GM19455 (cell line): ENCODE measurements at regions not wholly inside any gene's neighbourhood (a gene's known extent, or its start where the extent isn't known, plus 50 kb on each side); places are given as distances from the start of the nearest gene placed in this dataset.

Experiments used
- ATAC-seq: cut with Tn5 transposase; IDR thresholded peaks from one replicate; pipeline ENCODE4 v1.9.1; 2021; ENCODE audit not compliant: unreplicated experiment

DNA sequence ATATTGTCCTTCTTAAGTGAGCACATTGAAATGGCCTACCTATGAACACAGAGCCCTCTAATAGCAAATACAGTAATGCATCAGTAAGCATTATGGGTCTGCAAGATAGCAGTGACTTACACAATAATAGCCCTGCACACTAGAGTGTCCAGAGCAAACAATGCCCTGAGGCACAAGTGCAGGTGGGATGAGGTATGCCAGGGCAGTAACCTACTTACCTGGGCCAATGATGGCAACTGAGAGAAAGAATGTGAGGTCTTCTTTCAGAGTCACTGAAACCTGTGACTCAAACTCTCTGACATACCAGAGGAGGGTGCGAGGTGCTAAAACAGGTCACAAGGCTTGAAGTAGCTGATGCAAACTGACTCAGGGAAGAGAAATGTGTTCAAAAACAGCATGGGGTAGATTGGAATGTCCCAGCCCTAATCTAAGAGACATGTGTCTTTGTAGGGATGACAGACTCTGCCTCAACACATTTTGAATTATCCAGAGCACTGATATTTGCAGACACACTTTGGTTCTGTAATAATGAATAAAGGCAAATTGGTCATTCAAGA is 168.5 kb upstream of the RUNX1 start:
- ATAC-seq, result no peak

DNA sequence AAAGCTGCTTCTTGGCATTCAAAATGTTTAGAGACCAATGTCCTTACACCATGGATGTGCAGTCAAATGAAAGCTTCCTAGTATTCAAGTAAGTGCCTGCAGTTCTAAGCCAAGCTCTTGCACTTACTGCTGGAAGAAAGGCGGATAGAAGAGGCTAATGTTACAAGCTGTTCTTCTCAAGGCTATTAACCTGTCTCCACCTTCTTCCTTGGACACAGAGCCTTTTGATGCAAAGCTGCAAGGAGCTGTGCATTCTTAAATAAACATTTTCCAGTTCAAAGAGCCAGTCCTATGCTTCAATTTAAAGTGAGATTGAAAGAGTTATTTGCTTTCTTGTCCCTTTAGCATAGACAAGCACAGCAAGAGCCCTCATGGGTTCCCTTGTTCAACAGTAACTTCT is 167.9 kb upstream of the RUNX1 start:
- no peak for ATAC-seq

DNA sequence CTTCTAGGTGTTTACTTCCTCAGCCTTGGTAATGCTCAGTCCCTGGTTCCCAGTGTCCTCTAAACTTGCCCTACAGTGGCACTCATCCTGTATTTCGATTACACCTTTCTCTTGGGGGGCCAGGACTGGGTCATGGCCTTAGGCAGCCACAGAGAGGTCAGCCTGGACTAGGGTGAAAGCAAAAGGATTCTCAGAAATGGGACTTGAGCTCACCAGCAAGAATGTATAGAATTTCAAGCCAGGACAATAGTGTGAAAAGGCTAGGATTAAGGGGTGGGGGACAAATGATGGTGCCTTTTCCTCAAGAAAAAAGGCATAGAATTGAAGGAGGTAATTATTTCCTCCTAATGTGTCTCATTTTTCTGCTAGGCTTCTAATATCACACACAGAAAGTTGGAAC is 166.8 kb upstream of the RUNX1 start:
- no peak for ATAC-seq

DNA sequence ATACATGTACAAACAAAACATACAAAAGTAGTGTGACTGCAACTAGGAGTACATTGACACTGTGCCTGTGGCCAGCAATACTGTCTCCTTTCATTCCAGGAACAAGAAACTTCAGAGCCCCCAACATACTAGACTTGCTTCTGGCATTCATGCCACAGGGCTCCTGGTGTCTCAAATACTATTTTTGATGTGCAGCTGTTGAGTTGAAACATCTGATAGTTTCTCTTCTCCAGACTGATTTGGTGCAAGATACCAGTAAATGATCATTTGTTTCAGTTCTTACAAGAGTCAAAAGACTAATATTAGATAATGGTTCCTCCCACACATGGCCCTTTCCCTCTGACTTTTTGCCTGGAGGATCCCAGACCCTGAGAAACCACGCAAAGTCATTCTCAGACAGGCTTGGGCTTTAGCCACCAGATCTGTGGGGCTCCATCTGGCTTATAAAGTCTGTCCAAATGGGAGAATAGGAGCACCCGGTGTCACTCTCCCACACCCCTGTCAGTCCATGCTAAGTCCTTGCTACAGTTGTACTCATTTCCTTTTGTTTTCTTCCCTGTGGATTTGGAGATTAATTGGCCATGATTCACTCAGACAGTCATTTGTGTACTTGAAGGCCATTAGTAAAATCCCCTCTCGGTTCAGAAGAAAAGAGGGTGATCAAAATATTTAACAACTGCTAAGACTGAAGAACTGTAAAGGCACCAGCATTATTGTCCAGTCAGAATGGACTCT is 163.5 kb upstream of the RUNX1 start:
- ATAC-seq, result no peak

DNA sequence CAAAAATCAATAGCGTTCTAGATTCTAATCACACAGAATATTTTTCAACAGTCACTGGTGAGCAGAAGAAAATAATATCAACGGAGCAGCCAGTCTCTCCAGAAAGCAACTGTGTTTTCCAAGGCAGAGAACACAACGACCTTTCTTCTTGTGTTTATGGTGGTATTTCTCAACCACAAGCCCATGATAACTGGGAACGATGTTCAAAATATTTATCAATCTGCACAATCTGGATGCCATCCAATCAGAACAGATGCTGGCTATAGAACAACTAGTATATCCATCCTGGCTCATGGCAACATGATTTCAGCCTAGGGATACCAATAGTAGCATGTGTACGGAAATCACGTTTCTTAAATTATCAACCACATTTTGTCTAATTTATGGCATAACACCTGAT is 162.7 kb upstream of the RUNX1 start:
- ATAC-seq, result no peak

DNA sequence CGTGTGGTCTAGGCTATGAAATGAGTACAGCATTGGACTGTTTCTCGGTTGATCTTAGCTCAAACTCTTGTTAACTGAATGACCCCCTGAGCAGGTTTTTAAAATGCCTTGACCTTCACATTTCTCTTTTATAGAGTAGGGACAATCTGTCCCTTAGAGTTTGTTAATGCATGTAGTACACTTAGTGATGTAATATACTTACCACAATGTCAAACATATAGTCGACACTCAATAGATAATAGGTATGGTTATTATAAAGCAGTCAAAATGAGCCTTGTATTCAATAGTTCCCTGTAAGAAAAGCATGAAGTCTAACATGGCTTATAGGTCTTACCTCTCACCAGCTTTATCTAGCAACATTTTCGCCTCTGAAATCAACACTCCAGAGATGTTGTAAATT is 161.0 kb upstream of the RUNX1 start:
- no peak for ATAC-seq

DNA sequence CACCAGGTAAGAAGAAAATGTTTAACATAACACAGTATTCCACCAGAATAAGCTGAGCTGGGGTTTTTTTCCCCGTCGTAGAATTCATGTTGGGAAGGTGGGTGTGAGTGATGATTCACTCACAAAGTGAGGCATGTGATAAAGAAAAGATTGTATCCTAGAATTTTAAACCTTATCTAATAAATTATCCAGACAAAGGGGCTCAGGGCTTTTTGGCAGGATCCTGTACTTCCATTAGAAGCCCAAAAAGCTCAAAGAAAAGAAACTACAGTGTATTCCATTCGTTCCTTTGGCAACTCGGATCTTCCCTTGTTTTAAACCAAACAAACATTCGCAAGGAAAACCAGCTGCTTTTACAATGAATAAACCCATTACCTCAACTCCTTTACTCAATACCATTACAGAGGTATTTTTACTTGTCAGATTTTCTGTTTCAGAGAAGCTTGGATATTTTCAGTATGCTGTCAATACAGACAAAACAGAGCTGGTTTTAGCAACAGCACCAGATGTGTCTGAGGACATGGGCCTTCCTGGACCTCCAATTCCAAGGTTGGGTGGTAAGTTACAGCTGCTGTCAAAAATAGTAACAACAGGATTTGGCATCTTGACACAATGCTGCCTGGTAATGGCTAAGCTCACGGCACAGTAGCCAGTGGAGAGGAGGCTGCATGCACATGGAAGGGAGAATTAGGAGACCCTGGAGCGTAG is 159.9 kb upstream of the RUNX1 start:
- ATAC-seq, result no peak

DNA sequence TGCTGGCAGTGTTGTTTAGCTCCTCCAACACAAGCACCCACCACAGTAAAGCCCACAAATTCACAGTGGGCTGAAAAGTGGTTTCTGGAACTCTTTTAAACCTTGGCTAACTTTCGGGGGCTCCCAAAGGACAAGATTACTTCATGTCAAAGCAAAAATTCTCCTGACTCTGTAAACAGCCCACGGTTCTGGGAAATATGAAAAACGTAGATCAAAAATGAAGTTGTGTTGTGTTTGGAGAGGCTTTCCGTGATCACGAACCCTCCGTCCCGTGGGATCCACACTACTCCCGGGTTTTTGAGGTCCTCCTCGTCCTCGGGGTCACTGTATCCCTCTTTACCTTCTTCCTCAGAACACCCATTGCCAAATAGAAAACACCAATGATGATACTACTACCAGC is 159.0 kb upstream of the RUNX1 start:
- ATAC-seq, result no peak

DNA sequence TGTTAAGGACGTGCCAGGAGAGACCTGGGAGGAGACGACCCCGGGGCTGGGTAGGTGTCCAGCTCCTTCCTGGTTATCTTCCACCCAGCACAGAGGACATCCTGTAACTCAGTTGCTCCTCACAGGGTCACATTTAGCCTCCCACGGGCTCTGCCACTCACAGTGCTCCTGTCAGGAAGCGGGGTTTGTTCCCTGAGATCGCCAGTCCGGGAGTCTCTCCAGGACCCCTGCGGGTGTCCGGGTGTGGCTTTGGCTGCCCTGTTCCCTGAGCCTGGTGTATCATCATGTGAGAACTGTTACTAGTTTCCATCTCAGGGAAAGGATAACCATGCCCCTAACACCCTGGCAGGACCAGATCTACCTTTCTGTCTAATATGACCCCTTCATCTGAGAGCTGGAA is 158.2 kb upstream of the RUNX1 start:
- no peak for ATAC-seq

DNA sequence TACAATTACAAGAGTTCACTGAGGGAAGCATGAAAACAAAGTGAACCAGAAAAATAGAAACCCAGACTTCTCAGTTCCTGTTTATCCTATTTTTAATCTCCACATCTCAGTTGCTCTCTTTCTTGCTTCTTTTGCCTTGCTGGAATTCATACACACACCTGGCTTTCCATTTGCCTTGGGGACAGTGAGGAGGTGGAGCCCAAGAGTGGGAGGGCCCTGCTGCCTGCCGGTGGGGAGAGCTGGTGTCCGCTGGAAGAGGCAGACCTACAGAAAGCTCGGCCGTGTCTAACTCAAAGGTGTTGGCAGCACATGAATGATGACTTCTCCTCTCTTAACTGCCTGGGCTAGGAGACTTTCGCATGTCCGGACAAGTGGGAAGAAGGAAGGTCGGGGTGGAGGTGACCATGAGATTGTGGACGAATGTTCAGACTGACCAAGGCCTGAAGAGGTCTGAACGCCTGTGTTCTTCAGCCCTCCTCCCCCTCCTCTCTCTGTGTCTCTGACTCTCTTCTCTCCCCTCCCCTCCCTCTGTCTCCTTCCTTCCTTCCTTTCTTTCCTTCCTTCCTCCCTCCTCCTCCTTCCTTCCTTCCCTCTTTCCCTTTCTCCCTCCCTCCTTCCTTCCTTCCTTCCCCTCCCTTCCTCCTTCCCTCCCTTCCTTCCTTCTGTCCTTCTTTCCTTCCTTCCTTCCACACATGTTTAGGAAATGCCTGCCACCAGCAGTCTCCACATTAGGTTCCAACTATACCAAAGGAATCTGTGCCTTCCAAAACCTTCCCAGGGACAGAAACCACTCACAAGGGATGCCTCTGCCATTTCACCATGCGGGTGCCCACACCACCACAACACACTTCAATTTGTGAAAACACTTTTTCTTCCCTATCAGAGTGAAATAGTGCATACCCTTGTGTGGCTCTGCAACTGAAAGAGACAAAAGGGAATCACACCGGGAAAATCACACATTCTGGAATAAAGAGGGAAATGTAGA is 157.3 kb upstream of the RUNX1 start:
- no peak for ATAC-seq

DNA sequence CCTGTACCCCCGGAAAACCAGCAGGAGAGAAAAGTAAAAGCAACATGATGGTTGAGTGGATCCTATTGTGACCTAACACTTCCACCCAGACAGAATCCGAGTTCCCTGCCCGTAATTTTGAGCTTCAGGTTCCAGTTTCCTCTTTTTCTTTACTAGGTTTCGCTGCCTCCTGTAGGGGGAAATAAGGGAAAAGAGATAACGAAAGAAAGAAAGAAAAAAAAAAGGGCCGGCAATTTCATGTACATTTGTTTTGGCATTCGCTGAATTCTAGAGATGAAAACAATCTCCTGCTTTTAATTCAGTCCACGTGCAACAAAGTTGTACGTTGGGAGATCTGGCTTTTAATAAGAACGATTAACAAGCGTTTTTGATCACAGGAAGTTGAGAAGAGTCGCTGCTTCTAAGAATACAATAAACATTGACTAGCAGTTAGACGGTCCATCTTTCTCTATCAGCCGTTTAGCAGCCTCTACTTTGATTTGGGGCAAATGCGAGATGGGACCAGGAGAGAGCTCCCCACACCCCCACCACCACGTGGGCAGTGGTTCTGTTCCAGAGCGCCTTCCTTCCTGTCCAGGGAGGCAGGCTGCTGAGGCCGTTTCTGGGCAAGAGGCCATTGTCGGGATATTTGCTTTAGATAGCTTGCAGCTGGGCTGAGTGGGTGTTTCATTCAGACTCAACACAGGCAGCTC is 155.9 kb upstream of the RUNX1 start:
- no peak for ATAC-seq

DNA sequence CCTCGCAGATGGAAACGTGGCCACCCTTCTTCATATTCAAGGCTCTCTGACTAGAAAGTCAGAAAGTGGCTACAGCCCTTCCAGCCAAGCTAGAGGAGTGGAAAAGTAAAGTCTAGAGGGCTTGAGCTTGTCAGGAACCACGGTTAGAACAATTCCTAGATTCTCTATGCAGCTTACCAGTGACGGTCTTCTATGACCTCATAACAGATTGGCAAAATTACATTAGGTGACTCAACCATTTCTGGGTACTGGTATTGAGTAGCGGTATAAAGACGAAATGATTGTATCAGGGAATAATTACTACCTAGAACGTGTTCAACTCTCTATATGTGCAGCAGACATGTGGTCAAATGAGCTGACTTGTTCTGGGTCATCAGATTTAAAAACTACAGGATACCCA is 155.0 kb upstream of the RUNX1 start:
- no peak for ATAC-seq

DNA sequence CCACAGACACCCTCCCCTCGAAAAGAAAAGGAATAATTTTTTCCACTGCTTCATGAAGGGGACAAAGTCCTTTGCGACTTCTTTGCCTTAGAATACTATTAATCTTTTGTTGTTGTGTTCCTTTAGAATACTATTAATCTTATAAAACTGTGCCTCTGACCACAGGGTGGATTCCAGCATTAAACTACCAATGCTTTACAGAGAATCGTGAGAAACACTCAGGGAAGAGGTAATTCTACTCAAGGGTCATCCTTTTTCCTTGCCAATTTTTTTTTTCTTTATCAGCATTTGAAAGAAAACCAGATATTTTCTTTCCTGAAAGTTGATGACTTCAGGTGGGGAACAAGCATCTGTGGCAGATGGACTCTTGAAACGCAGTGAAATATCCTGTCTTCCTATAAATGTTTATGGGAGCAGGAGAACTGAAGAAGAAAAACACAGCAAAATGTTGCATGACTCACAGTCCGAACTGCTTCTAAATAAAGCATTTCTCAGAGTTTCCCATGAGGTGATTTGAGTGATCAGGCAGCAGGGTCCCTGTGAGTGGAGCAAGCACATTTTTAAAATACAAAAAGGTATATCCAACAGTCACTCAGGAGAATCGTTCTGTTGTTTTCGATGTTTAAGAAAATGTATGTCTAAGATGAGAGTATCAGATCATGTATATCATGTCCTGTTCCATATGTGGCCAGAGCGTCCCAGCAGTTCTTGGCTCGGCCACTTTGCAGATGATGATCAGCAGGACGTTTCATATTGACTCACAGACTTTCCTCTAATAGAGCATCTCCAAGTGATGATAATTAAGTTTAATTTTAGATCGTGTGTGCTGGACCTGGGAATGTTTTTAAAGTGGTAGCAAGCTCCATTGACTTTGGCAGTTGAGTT is 154.2 kb upstream of the RUNX1 start:
- ATAC-seq, result no peak

DNA sequence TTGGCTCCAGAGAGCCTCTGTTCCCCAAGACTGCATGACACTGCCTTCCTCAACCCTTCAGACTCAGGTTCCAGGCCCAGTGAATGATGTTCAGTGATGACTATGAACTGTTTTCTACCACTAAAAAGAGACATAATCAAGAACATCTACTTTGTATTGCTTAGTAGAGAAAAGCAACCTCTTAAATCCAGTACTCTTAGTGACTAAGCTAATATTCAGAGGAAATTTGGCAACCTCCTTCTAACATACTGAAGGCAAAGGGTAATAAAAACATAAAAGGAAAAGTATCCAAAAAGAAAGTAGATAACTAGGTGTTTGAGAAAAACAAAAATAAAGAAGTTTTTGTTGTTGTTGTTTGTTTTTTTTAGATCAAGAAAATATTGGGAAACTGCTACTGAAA is 153.3 kb upstream of the RUNX1 start:
- no peak for ATAC-seq

DNA sequence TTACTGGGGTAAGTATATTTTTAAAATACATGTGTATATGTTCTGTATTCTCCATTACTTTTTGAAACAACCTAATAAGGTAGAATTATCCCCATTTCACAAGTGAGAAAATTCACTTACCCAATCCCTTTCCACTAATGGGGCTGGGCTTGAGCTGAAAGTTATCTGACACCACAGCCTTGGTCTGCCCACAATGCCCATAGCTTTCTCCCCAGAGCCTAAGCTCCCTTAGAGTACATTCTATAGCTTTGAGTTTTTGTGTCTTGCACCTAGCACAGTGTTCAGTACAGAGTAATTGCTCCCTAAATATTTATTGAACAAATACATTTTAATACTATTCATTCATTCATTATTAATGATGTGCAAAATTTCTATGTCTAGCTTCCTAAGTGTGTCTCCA is 152.7 kb upstream of the RUNX1 start:
- no peak for ATAC-seq

DNA sequence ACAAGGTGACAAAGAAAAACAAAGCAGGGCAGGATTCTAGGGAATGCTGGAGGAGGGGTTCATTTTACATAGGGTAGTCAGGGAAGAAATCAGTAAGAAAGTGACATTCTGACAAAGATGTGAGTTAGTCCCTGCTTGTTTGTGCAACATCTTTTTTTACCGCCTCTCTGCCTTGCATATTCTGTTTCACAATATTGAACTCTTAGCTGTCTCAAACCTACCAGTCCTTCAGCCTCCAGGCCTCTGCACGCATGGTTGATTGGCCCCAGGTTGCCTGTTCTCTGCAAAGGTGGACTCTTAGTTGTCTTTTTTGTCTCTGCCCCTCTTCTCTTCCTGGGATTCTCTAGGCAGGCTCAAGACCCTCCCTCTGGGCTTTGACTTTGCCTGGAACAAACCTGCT is 152.2 kb upstream of the RUNX1 start:
- ATAC-seq, result no peak

DNA sequence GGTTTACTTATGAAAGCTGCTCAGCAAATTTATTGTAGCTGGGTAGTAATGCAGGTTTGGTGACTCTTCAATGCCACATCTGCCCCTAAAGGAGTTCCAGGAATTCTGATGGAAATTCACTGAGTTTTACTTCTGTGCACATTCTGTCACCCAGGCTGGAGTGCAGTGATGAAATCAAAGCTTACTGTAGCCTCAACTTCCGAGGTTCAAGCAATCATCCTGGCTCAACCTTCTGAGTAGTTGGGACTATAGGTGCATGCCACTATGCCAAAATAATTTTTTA is 150.6 kb upstream of the RUNX1 start:
- ATAC-seq, result no peak

DNA sequence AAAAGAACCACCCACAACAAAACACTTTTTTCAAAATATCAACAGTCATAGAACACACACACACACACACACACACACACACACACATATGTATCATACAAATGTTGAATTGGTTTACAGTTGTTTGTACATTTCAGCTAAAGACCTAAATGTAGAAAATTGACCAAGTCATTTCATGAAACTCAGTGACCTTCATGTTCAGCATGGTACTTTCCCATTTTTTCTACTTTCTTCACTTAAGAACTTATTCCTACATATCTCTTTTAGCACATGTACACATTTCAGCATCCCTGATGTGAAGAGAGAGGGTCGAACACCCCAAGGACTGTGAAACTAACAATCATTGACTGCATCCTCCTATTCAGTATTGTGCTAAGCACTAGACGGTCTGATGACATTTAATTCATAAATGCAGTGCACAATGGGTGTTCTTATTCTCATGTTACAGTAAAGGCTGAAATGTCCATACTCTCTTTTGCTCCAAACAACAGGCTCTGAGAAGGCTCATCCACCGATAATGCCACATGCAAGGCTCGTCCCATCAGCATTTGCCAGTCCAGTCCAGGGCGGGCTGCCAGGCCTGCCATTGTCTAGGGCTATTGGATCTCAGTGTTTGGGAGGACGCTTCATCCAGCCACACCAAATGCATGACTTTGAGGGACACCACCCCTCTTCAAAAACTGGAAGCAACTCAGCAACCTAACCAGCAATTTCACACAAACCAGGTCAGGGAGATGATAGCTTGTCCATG is 150.1 kb upstream of the RUNX1 start:
- ATAC-seq, result no peak

DNA sequence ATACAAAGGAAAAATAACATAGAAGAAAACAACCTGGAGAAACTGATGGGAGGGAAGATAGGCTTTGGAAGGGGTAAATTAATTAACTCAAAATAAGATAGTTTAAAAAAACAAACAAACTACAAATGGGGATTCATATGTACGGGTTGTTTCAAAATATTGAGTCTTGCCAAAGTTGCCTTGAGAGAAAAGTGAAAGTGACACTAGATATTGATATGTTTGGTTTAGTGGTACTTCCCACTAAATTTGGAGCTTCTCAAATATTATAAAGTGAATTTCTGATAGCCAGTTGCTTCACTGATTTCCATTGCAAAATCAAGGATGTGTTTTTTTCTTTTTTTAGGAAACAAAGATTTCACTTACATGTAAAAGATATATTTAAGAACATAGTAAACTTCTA is 149.5 kb upstream of the RUNX1 start:
- no peak for ATAC-seq
